ENCODE measurements at regions not wholly inside any gene's neighbourhood (a gene's known extent, or its start where the extent isn't known, plus 50 kb on each side); places are given as distances from the start of the nearest gene placed in this dataset.

GRCh38 chrX:40173143-40174000, 75.6 kb upstream of the BCOR start:
- TF ChIP-seq CTCF (IDR thresholded peaks at IDR 0.05) (no peak), POLR2A (IDR thresholded peaks at IDR 0.05) (no peak)

All from uterus (tissue), 2 donors.